Left lung (tissue), 4 donors: ENCODE measurements at regions not wholly inside any gene's neighbourhood (a gene's known extent, or its start where the extent isn't known, plus 50 kb on each side); places are given as distances from the start of the nearest gene placed in this dataset.

Experiments used
- ATAC-seq: fragments of 200-7000 bp; cut with Tn5 transposase; one replicate; pipeline ENCODE4 v1.9.1; 2020; ENCODE audit warnings: moderate library complexity
- DNase-seq, 4 donors: peaks; one replicate each; pipeline ENCODE4 v3.0.0-alpha.2; 2013 to 2020
- H3K27ac ChIP-seq, 2 donors: fragments of 200-600 bp; sonication (generic) in 1 of 2; one replicate each; pipeline versions ENCODE4 v1.5.0 to v1.8.0; 2020 to 2021
- H3K27me3 ChIP-seq, 2 donors: fragments of 200-600 bp; sonication (generic) in 1 of 2; one replicate each; pipeline versions ENCODE4 v1.5.0 to v1.8.0; 2020 to 2021
- H3K36me3 ChIP-seq, 2 donors: fragments of 200-600 bp; sonication (generic) in 1 of 2; one replicate each; pipeline versions ENCODE4 v1.5.0 to v1.8.0; 2020 to 2021
- H3K4me1 ChIP-seq, 2 donors: fragments of 200-600 bp; one replicate each; pipeline ENCODE4 v1.8.0; 2021
- H3K4me3 ChIP-seq, 2 donors: fragments of 200-600 bp; sonication (generic) in 1 of 2; one replicate each; pipeline versions ENCODE4 v1.5.0 to v1.8.0; 2020 to 2021; ENCODE audit warnings: mild to moderate bottlenecking in 1 of 2
- H3K9me3 ChIP-seq, 2 donors: fragments of 200-600 bp; sonication (generic) in 1 of 2; one replicate each; pipeline versions ENCODE4 v1.5.0 to v1.8.0; 2020 to 2021
- CTCF ChIP-seq, 2 donors: fragments of 200-600 bp; sonication (generic) in 1 of 2; IDR thresholded peaks; one replicate each; pipeline versions ENCODE4 v1.5.0 to v1.8.0; 2021; ENCODE audit warnings: antibody characterized with exemption in 2 of 2
- intact Hi-C, 2 donors: fragments of 100-400 bp; cut with DNase I; formaldehyde crosslinking; loops; one replicate each; pipeline versions ENCODE4 v1.11.2 to v1.14.2; 2022
- donor health status: DM: no; HTN: yes; CAD: no.
- donor health status: DM: no; HTN: no; CAD: no.

- no peak for TF ChIP-seq CTCF (IDR thresholded peaks at IDR 0.05)
- intact Hi-C loops, result no loop called here
- Histone ChIP-seq H3K36me3 (no peaks in the 10 kb centered on the region), H3K27me3 (no peaks in the 10 kb centered on the region), H3K4me1 (no peaks in the 10 kb centered on the region), H3K4me3 (no peak overlapping the region), H3K27ac (no peak overlapping the region), H3K9me3 (no peaks in the 10 kb centered on the region)
- DNase-seq (no peak), ATAC-seq (no peak)
Observed at GRCh38 chr4:98711526-98711925, 53.1 kb upstream of the TSPAN5 start.

- no peak overlapping the region for H3K4me3 ChIP-seq
- no peak overlapping the region for H3K27ac ChIP-seq
- no peaks in the 10 kb centered on the region for H3K27me3 ChIP-seq
- no peak for DNase-seq
- intact Hi-C loops, result no loop called here
- no peaks in the 10 kb centered on the region for H3K9me3 ChIP-seq
- H3K4me1 ChIP-seq, result no peaks in the 10 kb centered on the region
- no peaks in the 10 kb centered on the region for H3K36me3 ChIP-seq
- ATAC-seq, result no peak
- no peak for TF ChIP-seq CTCF (IDR thresholded peaks at IDR 0.05)
Observed at GRCh38 chr4:98710831-98711230, 52.4 kb upstream of the TSPAN5 start.
